Loucy (cell line): ENCODE measurements at regions not wholly inside any gene's neighbourhood (a gene's known extent, or its start where the extent isn't known, plus 50 kb on each side); places are given as distances from the start of the nearest gene placed in this dataset.

Experiments used
- H2AFZ ChIP-seq: fragments of 200-600 bp; sonication (generic); 2 replicates; pipeline ENCODE4 v1.6.0; 2016; ENCODE audit warnings: antibody characterized with exemption, mild to moderate bottlenecking, low read length, moderate library complexity
- H3F3A ChIP-seq: fragments of 200-600 bp; 2 replicates; pipeline ENCODE4 v1.6.0; 2016; ENCODE audit warnings: antibody characterized with exemption, low read depth, mild to moderate bottlenecking
- H3K27me3 ChIP-seq: fragments of 200-600 bp; sonication (generic); 2 replicates; pipeline ENCODE4 v1.6.1; 2014; ENCODE audit warnings: low read length, mild to moderate bottlenecking; ENCODE audit not compliant: insufficient read depth, poor library complexity, severe bottlenecking
- H3K36me3 ChIP-seq: fragments of 200-600 bp; sonication (generic); 2 replicates; pipeline ENCODE4 v1.6.1; 2016; ENCODE audit warnings: low read length; ENCODE audit not compliant: insufficient read depth
- H3K4me1 ChIP-seq: fragments of 200-600 bp; sonication (generic); 2 replicates; pipeline ENCODE4 v1.5.1; 2014; ENCODE audit warnings: low read length, mild to moderate bottlenecking; ENCODE audit not compliant: insufficient read depth, poor library complexity, severe bottlenecking
- H3K4me2 ChIP-seq: fragments of 200-600 bp; sonication (generic); 2 replicates; pipeline ENCODE4 v1.6.0; 2014; ENCODE audit warnings: antibody characterized with exemption, low read length, low read depth, mild to moderate bottlenecking; ENCODE audit not compliant: poor library complexity, severe bottlenecking
- H3K4me3 ChIP-seq: fragments of 200-600 bp; sonication (generic); 2 replicates; pipeline ENCODE4 v1.5.1; 2014; ENCODE audit warnings: low read length, mild to moderate bottlenecking, mixed read lengths; ENCODE audit not compliant: poor library complexity, severe bottlenecking
- H3K79me2 ChIP-seq: fragments of 200-600 bp; sonication (generic); 2 replicates; pipeline ENCODE4 v1.6.1; 2014; ENCODE audit warnings: low read length; ENCODE audit not compliant: insufficient read depth
- H3K9ac ChIP-seq: fragments of 200-600 bp; sonication (generic); 2 replicates; pipeline ENCODE4 v1.6.0; 2014; ENCODE audit warnings: mild to moderate bottlenecking, low read depth, low read length, moderate library complexity; ENCODE audit not compliant: poor library complexity, severe bottlenecking
- H3K9me2 ChIP-seq: fragments of 200-600 bp; sonication (generic); replicated peaks from 2 replicates; pipeline ENCODE4 v1.6.1; 2016; ENCODE audit warnings: low read depth, low read length, mixed read lengths
- H3K9me3 ChIP-seq: fragments of 200-600 bp; sonication (generic); 2 replicates; pipeline ENCODE4 v1.6.1; 2014; ENCODE audit warnings: mild to moderate bottlenecking, antibody characterized with exemption, low read length, low read depth; ENCODE audit not compliant: insufficient read depth
- H4K20me1 ChIP-seq: fragments of 200-600 bp; sonication (generic); 2 replicates; pipeline ENCODE4 v1.6.0; 2014; ENCODE audit warnings: antibody characterized with exemption, low read length, mild to moderate bottlenecking; ENCODE audit not compliant: insufficient read depth, poor library complexity, severe bottlenecking
- EZH2phosphoT487 ChIP-seq: fragments of 200-600 bp; IDR thresholded peaks from 2 replicates; pipeline ENCODE4 v1.6.1; 2018; ENCODE audit warnings: antibody characterized with exemption, mild to moderate bottlenecking, moderate library complexity, borderline replicate concordance
- TF ChIP-seq, protein P1 (sequence below): fragments of 200-600 bp; sonication (generic); conservative IDR thresholded peaks from 2 replicates; pipeline ENCODE4 v1.5.1; 2014; ENCODE audit warnings: mild to moderate bottlenecking, antibody characterized with exemption, low read length

DNA sequence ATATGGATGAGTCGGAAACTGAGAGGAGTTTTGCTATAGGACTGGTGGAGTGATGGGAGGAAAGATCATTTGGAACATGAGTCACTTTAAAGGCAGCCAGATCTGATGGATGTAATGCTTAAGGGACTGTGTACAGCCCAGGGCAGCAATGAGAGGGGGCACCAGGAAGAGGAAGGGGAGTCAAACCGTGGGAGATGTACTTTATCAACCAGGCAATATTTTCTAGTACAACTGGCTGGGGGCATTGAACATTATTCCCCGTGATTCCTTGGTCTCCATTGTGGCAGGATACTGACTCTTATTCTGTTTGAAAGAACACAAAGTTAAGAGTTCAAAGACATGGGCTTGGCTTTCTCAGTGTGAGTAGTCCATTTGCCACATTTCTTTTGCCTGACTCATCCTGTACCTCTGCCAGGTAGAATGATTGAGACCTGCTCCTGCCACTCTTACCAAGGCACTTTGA is 268.2 kb upstream of the NR5A2 start:
- H3K9me3 ChIP-seq = no peaks in the 10 kb centered on the region
- no peak overlapping the region for H3K9ac ChIP-seq
- H3K36me3 ChIP-seq = no peaks in the 10 kb centered on the region
- H3K4me2 ChIP-seq = no peak overlapping the region
- TF ChIP-seq EZH2phosphoT487 = no peak
- no peaks in the 10 kb centered on the region for H3K79me2 ChIP-seq
- H3F3A ChIP-seq = no peaks in the 10 kb centered on the region
- H2AFZ ChIP-seq = no peak overlapping the region
- no peak overlapping the region for H3K4me3 ChIP-seq
- no peaks in the 10 kb centered on the region for H3K9me2 ChIP-seq
- H3K4me1 ChIP-seq = no peaks in the 10 kb centered on the region
- H3K27me3 ChIP-seq = no peaks in the 10 kb centered on the region
- H4K20me1 ChIP-seq = no peaks in the 10 kb centered on the region

DNA sequence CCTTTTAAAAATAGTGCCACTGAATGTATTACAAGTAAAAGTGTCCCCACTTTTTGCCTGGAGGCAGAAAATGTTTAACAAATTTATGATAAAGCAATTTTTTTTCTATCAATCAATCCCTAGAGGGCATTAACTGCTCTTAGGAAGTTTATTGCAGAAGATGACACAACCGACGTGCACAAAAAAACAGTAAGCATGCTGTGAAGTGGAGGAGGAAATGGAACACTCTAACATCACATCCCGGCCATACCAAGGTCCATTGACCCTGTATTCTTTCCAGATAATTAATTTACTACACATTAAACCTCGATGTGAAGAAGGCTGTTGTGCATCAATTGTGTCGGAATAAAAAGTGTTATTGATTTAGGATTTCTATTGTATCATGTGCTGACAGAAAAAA is 264.9 kb upstream of the NR5A2 start:
- Histone ChIP-seq H3K27me3 (no peaks in the 10 kb centered on the region), H2AFZ (no peak overlapping the region), H3F3A (no peaks in the 10 kb centered on the region), H3K9me2 (no peaks in the 10 kb centered on the region), H3K9ac (no peak overlapping the region), H3K4me1 (no peaks in the 10 kb centered on the region), H3K4me3 (no peak overlapping the region), H4K20me1 (no peaks in the 10 kb centered on the region), H3K9me3 (peaks cover 18% of the 10 kb centered on the region; the same call in 1 of the 2 replicates), H3K36me3 (no peaks in the 10 kb centered on the region), H3K4me2 (no peak overlapping the region), H3K79me2 (no peaks in the 10 kb centered on the region)
- no peak for TF ChIP-seq EZH2phosphoT487
- TF ChIP-seq, protein P1, sequence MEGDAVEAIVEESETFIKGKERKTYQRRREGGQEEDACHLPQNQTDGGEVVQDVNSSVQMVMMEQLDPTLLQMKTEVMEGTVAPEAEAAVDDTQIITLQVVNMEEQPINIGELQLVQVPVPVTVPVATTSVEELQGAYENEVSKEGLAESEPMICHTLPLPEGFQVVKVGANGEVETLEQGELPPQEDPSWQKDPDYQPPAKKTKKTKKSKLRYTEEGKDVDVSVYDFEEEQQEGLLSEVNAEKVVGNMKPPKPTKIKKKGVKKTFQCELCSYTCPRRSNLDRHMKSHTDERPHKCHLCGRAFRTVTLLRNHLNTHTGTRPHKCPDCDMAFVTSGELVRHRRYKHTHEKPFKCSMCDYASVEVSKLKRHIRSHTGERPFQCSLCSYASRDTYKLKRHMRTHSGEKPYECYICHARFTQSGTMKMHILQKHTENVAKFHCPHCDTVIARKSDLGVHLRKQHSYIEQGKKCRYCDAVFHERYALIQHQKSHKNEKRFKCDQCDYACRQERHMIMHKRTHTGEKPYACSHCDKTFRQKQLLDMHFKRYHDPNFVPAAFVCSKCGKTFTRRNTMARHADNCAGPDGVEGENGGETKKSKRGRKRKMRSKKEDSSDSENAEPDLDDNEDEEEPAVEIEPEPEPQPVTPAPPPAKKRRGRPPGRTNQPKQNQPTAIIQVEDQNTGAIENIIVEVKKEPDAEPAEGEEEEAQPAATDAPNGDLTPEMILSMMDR = no peak

DNA sequence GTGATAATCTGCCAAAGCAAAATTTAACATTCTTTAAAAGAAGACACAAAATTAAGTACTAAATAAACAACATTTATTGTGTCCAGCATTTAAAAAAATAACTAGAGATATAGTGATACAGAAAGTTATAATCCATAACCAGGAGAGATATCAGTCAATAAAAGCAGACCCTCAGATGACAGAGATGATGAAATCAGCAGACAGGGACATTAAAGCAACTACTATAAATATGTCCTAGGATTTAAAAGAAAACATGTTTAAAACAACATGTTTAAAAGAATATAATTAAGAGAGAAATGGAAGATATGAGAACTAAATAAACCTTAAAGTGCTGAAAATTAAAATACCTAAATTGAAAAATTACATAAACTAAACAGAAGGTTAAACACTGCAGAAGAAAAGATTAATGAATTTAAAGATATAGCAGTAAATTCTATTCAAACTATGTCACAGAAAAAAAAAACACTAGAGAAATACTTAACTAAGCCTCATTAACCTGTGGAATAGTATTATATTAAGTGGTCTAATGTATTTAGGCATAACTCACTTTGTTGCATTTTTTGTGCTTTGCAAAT is 261.2 kb upstream of the NR5A2 start:
- no peaks in the 10 kb centered on the region for H3K27me3 ChIP-seq
- H3K36me3 ChIP-seq = no peaks in the 10 kb centered on the region
- H3K4me2 ChIP-seq = no peak overlapping the region
- H3K9me3 ChIP-seq = peaks cover 20% of the 10 kb centered on the region; the same call in 1 of the 2 replicates
- no peaks in the 10 kb centered on the region for H3K4me1 ChIP-seq
- no peak overlapping the region for H3K9ac ChIP-seq
- no peak overlapping the region for H3K4me3 ChIP-seq
- no peaks in the 10 kb centered on the region for H3K79me2 ChIP-seq
- no peaks in the 10 kb centered on the region for H4K20me1 ChIP-seq
- no peaks in the 10 kb centered on the region for H3F3A ChIP-seq
- H2AFZ ChIP-seq = no peak overlapping the region
- H3K9me2 ChIP-seq = no peaks in the 10 kb centered on the region
- TF ChIP-seq EZH2phosphoT487 = no peak
- TF ChIP-seq, protein P1 = no peak

DNA sequence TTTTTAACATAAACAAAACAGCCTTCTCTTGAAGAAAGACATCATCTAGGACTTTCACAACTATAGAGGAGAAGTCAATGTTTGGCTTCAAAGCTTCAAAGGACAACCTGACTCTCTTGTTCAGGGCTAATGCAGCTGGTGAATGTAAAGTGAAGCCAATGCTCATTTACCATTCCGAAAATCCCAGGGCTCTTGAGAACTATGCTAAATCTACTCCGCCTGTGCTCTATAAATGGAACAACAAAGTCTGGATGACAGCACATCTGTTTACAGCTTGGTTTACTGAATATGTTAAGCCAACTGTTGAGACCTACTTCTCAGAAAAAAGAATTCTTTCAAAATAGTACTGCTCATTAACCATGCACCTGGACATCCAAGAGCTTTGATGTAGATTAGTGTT is 259.8 kb upstream of the NR5A2 start:
- Histone ChIP-seq H3K9ac (no peak overlapping the region), H3K4me2 (no peak overlapping the region), H3K4me3 (no peak overlapping the region), H3F3A (no peaks in the 10 kb centered on the region), H3K4me1 (no peaks in the 10 kb centered on the region), H3K79me2 (no peaks in the 10 kb centered on the region), H3K27me3 (no peaks in the 10 kb centered on the region), H3K9me3 (peaks cover 20% of the 10 kb centered on the region; the same call in 1 of the 2 replicates), H2AFZ (no peak overlapping the region), H3K36me3 (no peaks in the 10 kb centered on the region), H3K9me2 (no peaks in the 10 kb centered on the region), H4K20me1 (no peaks in the 10 kb centered on the region)
- TF ChIP-seq, protein P1 = no peak
- no peak for TF ChIP-seq EZH2phosphoT487
